H9 (cell line): ENCODE measurements at regions not wholly inside any gene's neighbourhood (a gene's known extent, or its start where the extent isn't known, plus 50 kb on each side); places are given as distances from the start of the nearest gene placed in this dataset.

ENCODE experiments used
- DNase-seq: peaks from one replicate; pipeline ENCODE4 v3.0.0-alpha.2; 2017
- H2AFZ ChIP-seq: one replicate; pipeline ENCODE4 v1.6.1; 2013; ENCODE audit warnings: mild to moderate bottlenecking, low read length, control low read depth, moderate library complexity
- H2AK5ac ChIP-seq: 2 replicates; pipeline ENCODE4 v1.6.1; 2013; ENCODE audit warnings: low read length, control low read depth, mixed read lengths; ENCODE audit not compliant: insufficient read length
- H2BK120ac ChIP-seq: one replicate; pipeline ENCODE4 v1.6.1; 2013; ENCODE audit warnings: low read depth, mild to moderate bottlenecking, low read length, control low read depth, inconsistent platforms; ENCODE audit not compliant: poor library complexity, severe bottlenecking
- H2BK12ac ChIP-seq: 2 replicates; pipeline ENCODE4 v1.6.1; 2013; ENCODE audit warnings: low read length, control low read depth, mixed read lengths, low read depth; ENCODE audit not compliant: insufficient read length
- H2BK15ac ChIP-seq: 2 replicates; pipeline ENCODE4 v1.6.1; 2013; ENCODE audit warnings: low read depth, low read length, control low read depth
- H2BK20ac ChIP-seq: one replicate; pipeline ENCODE4 v1.6.1; 2013; ENCODE audit warnings: low read depth, mild to moderate bottlenecking, low read length, control low read depth, inconsistent platforms; ENCODE audit not compliant: poor library complexity, severe bottlenecking
- H2BK5ac ChIP-seq: 2 replicates; pipeline ENCODE4 v1.6.1; 2013; ENCODE audit warnings: low read length, control low read depth, mixed read lengths; ENCODE audit not compliant: insufficient read length
- H3K14ac ChIP-seq: 2 replicates; pipeline ENCODE4 v1.6.1; 2013; ENCODE audit warnings: low read length, control low read depth; ENCODE audit not compliant: insufficient read depth
- H3K18ac ChIP-seq: 2 replicates; pipeline ENCODE4 v1.6.1; 2013; ENCODE audit warnings: low read depth, mild to moderate bottlenecking, mixed read lengths, low read length, control low read depth; ENCODE audit not compliant: insufficient read length
- H3K23ac ChIP-seq: 2 replicates; pipeline ENCODE4 v1.6.1; 2013; ENCODE audit warnings: low read length, control low read depth, mixed read lengths, low read depth; ENCODE audit not compliant: insufficient read length
- H3K23me2 ChIP-seq: 2 replicates; pipeline ENCODE4 v1.6.1; 2013; ENCODE audit warnings: low read depth, mild to moderate bottlenecking, mixed read lengths, low read length, control low read depth; ENCODE audit not compliant: insufficient read length, poor library complexity, severe bottlenecking
- H3K27ac ChIP-seq: 2 replicates; pipeline ENCODE4 v1.5.1; 2013; ENCODE audit warnings: low read length, control low read depth, mixed read lengths, low read depth; ENCODE audit not compliant: insufficient read length
- H3K27me3 ChIP-seq: 2 replicates; pipeline ENCODE4 v1.6.1; 2013; ENCODE audit warnings: low read length, control low read depth, inconsistent platforms; ENCODE audit not compliant: insufficient read depth
- H3K4ac ChIP-seq: 2 replicates; pipeline ENCODE4 v1.6.1; 2013; ENCODE audit warnings: low read depth, mild to moderate bottlenecking, control low read depth, inconsistent platforms, low read length, moderate library complexity
- H3K4me1 ChIP-seq: 2 replicates; pipeline ENCODE4 v1.6.1; 2013; ENCODE audit warnings: low read length, control low read depth, inconsistent platforms; ENCODE audit not compliant: insufficient read depth
- H3K4me2 ChIP-seq: 2 replicates; pipeline ENCODE4 v1.6.1; 2013; ENCODE audit warnings: low read length, control low read depth, mixed read lengths; ENCODE audit not compliant: insufficient read length, insufficient read depth
- H3K56ac ChIP-seq: 2 replicates; pipeline ENCODE4 v1.6.1; 2013; ENCODE audit warnings: low read depth, mild to moderate bottlenecking, mixed read lengths, low read length, control low read depth; ENCODE audit not compliant: insufficient read length
- H3K79me1 ChIP-seq: 2 replicates; pipeline ENCODE4 v1.6.1; 2013; ENCODE audit warnings: low read depth, mild to moderate bottlenecking, moderate library complexity, low read length, control low read depth, inconsistent platforms; ENCODE audit not compliant: insufficient read depth, poor library complexity, severe bottlenecking
- H3K79me2 ChIP-seq: 2 replicates; pipeline ENCODE4 v1.6.1; 2013; ENCODE audit warnings: low read length, control low read depth, inconsistent platforms; ENCODE audit not compliant: insufficient read depth
- H3K9ac ChIP-seq: 2 replicates; pipeline ENCODE4 v1.6.1; 2013; ENCODE audit warnings: low read length, control low read depth, mixed read lengths; ENCODE audit not compliant: insufficient read length; ENCODE audit errors: extremely low read depth
- H3K9me3 ChIP-seq: one replicate; pipeline ENCODE4 v1.6.1; 2013; ENCODE audit warnings: low read depth, low read length, inconsistent platforms; ENCODE audit not compliant: control insufficient read depth
- H3T11ph ChIP-seq: one replicate; pipeline ENCODE4 v1.6.1; 2013; ENCODE audit warnings: mild to moderate bottlenecking, low read length, control low read depth, inconsistent platforms
- H4K20me1 ChIP-seq: one replicate; pipeline ENCODE4 v1.6.1; 2013; ENCODE audit not compliant: control insufficient read depth, insufficient read length, insufficient read depth
- H4K5ac ChIP-seq: 2 replicates; pipeline ENCODE4 v1.6.1; 2013; ENCODE audit warnings: low read depth, mild to moderate bottlenecking, mixed read lengths, low read length, control low read depth; ENCODE audit not compliant: insufficient read length
- H4K8ac ChIP-seq: replicated peaks from 2 replicates; pipeline ENCODE4 v1.6.1; 2013; ENCODE audit warnings: low read length, control low read depth, mixed read lengths, low read depth; ENCODE audit not compliant: insufficient read length
- H4K91ac ChIP-seq: 2 replicates; pipeline ENCODE4 v1.6.1; 2013; ENCODE audit warnings: low read depth, mild to moderate bottlenecking, moderate library complexity, mixed read lengths, low read length, control low read depth; ENCODE audit not compliant: insufficient read length
- H3K27ac Mint-ChIP-seq, 3 experiments: 2 replicates in 2 of 3; 3 replicates in 1 of 3; pipeline ENCODE4 v1.8.0; 2020 to 2021; ENCODE audit warnings: mixed read lengths in 3 of 3, mild to moderate bottlenecking in 1 of 3, moderate library complexity in 1 of 3
- H3K27me3 Mint-ChIP-seq: 2 replicates; pipeline ENCODE4 v1.8.0; 2021; ENCODE audit warnings: low read depth, mild to moderate bottlenecking, moderate library complexity, mixed read lengths
- H3K36me3 Mint-ChIP-seq, 3 experiments: 2 replicates in 2 of 3; 3 replicates in 1 of 3; pipeline ENCODE4 v1.8.0; 2020 to 2021; ENCODE audit warnings: low read depth in 3 of 3, mixed read lengths in 3 of 3; ENCODE audit not compliant: insufficient read depth in 1 of 3
- H3K4me1 Mint-ChIP-seq, 2 experiments: 2 replicates each; pipeline ENCODE4 v1.8.0; 2020; ENCODE audit warnings: mixed read lengths in 2 of 2
- H3K4me3 Mint-ChIP-seq, 2 experiments: 2 replicates in 1 of 2; 3 replicates in 1 of 2; pipeline ENCODE4 v1.8.0; 2020 to 2021; ENCODE audit warnings: mild to moderate bottlenecking in 2 of 2, mixed read lengths in 2 of 2, moderate library complexity in 1 of 2
- H3K9me3 Mint-ChIP-seq, 2 experiments: 2 replicates in 1 of 2; 3 replicates in 1 of 2; pipeline ENCODE4 v1.8.0; 2020; ENCODE audit warnings: mild to moderate bottlenecking in 2 of 2, mixed read lengths in 2 of 2, moderate library complexity in 1 of 2
- WGBS: extraction: QIAGEN DNeasy Blood & Tissue Kit; methylation state at CpG from one replicate; pipeline ENCODE4 v1.1.7; 2013; ENCODE audit warnings: missing lambda C conversion rate, low lambda C conversion rate, mixed read lengths; ENCODE audit not compliant: insufficient read length; ENCODE audit errors: extremely low coverage; 5-methylcytosine and 5-hydroxymethylcytosine counted together
- TF ChIP-seq, protein P1 (sequence below): fragments of 200-600 bp; sonication (generic); conservative IDR thresholded peaks from 3 replicates; pipeline ENCODE4 v1.8.0; 2021; ENCODE audit warnings: antibody characterized with exemption, mild to moderate bottlenecking

DNA sequence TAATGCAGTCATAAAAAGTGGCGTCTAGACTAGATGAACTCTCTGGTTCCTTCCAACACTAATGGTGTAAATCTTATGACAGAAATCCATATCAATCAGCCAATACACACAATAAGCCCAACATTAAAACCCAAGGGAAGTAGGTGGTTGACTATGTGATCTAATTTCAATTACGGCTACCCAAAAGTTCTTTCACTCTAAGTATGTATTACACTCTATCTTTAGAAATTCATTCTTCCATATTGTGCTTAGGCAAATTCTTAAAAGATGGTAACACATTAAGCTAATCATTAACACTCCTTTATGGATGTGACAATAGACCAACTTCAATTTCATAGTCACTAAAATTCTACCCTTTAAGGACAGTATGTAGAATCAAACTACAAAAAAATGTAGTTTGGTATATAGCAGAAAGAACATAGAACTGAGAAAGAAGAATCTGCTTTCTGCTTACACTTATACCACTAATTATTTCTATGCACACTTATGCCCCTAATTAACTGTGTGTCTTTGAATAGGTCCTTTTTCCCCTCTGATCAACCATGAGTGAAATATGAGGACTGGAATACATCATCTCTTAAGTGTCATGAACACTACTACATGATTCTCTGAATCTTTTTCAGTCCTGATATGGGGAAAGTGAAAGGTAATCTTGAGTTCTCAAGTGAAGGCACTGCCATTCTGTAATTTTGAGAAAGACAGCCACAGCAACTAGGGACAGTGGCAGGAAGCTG is 557.6 kb downstream of the IGSF11 start:
- no peaks in the 10 kb centered on the region for H3K27me3 Mint-ChIP-seq
- no peaks in the 10 kb centered on the region for H3K23me2 ChIP-seq
- H3K79me2 ChIP-seq = no peaks in the 10 kb centered on the region
- no peak overlapping the region for H3K4me3 Mint-ChIP-seq
- no peak overlapping the region for H3T11ph ChIP-seq
- TF ChIP-seq, protein P1, sequence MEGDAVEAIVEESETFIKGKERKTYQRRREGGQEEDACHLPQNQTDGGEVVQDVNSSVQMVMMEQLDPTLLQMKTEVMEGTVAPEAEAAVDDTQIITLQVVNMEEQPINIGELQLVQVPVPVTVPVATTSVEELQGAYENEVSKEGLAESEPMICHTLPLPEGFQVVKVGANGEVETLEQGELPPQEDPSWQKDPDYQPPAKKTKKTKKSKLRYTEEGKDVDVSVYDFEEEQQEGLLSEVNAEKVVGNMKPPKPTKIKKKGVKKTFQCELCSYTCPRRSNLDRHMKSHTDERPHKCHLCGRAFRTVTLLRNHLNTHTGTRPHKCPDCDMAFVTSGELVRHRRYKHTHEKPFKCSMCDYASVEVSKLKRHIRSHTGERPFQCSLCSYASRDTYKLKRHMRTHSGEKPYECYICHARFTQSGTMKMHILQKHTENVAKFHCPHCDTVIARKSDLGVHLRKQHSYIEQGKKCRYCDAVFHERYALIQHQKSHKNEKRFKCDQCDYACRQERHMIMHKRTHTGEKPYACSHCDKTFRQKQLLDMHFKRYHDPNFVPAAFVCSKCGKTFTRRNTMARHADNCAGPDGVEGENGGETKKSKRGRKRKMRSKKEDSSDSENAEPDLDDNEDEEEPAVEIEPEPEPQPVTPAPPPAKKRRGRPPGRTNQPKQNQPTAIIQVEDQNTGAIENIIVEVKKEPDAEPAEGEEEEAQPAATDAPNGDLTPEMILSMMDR = no peak
- no CpG with 5 or more reads among the region's 2 CpGs for WGBS
- no peak for DNase-seq
- no peak overlapping the region for H4K5ac ChIP-seq
- H4K8ac ChIP-seq = no peak overlapping the region
- no peak overlapping the region for H3K4me2 ChIP-seq
- H2BK15ac ChIP-seq = no peak overlapping the region
- no peaks in the 10 kb centered on the region for H3K9me3 Mint-ChIP-seq
- no peak overlapping the region for H2AFZ ChIP-seq
- H3K27ac ChIP-seq = no peak overlapping the region
- no peak overlapping the region for H2BK20ac ChIP-seq
- no peak overlapping the region for H3K27ac Mint-ChIP-seq
- no peak overlapping the region for H2BK5ac ChIP-seq
- no peaks in the 10 kb centered on the region for H3K9me3 ChIP-seq
- no peaks in the 10 kb centered on the region; a peak in 1 of 7 replicates for H3K36me3 Mint-ChIP-seq
- no peak overlapping the region for H4K91ac ChIP-seq
- H2AK5ac ChIP-seq = no peak overlapping the region
- no peak overlapping the region for H3K23ac ChIP-seq
- H3K18ac ChIP-seq = no peak overlapping the region
- no peak overlapping the region for H2BK120ac ChIP-seq
- no peak overlapping the region for H3K56ac ChIP-seq
- H3K4ac ChIP-seq = no peak overlapping the region
- peak overlapping the region; percentile 38 for H2BK12ac ChIP-seq
- no peaks in the 10 kb centered on the region for H3K79me1 ChIP-seq
- H3K14ac ChIP-seq = no peak overlapping the region
- H3K9ac ChIP-seq = no peak overlapping the region
- no peaks in the 10 kb centered on the region for H4K20me1 ChIP-seq
- H3K4me1 Mint-ChIP-seq = peaks cover 35 to 41% of the 10 kb centered on the region in 2 experiments
- no peaks in the 10 kb centered on the region for H3K27me3 ChIP-seq
- peaks cover 2% of the 10 kb centered on the region for H3K4me1 ChIP-seq
